ENCODE measurements at regions not wholly inside any gene's neighbourhood (a gene's known extent, or its start where the extent isn't known, plus 50 kb on each side); places are given as distances from the start of the nearest gene placed in this dataset.

DNA sequence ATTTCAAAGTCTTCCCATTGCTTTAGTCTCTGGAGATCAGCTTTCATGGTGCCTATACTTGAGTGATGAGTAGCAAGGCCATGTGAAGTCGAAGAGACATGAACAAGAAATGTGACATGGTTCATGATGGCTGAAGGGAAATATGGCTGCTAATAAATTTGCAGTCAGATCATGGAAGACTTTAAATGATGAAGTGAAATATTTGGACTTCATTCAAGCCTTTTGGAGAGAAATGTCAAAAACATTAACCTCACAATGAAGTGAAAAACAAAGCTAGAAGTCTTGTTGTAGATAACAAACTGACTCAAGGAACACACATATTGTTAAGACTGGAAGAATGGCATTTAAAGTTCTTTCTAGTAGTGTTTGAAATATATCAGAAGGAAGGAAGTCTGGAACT, 120.3 kb upstream of the CCDC54 start:
- H3K4me2 ChIP-seq, result no peak overlapping the region
- H4K20me1 ChIP-seq, result no peaks in the 10 kb centered on the region
- no peak for TF ChIP-seq Cebpa-rat (IDR thresholded peaks at IDR 0.05)
- H3K9me3 ChIP-seq, result no peaks in the 10 kb centered on the region
- no peaks in the 10 kb centered on the region for H3K36me3 ChIP-seq
- no peak overlapping the region for H3K9ac ChIP-seq
- H3K27me3 ChIP-seq, result no peaks in the 10 kb centered on the region
- no peak overlapping the region for H3K4me3 ChIP-seq
- no peak overlapping the region for H3K27ac ChIP-seq
- no peaks in the 10 kb centered on the region for H3K4me1 ChIP-seq

- H3K27ac ChIP-seq, result no peak overlapping the region
- no peaks in the 10 kb centered on the region for H3K4me1 ChIP-seq
- H3K9me3 ChIP-seq, result no peaks in the 10 kb centered on the region
These were observed 118.9 kb upstream of the CCDC54 start for GRCh38 chr3:107258300-107258699.

DNA sequence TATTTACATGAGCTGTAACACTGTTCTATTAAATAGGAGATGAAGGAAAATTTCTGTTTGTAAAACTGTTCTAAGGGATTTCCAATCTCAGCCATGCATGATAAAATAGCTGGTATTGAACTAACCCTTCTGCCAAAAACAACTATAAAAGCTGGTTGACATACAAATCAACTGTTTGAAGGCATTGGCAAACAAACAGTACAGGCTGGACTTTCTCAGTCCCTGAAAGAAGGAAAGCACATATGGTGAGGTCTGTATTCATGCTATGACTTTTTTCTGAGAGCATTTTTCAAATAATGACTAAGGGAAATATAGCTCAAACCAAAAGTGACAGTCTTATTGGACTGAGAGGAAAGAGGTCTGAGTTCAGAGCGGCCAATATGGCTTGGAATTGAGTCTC, 117.0 kb upstream of the CCDC54 start:
- Histone ChIP-seq H3K4me2 (no peak overlapping the region), H4K20me1 (no peaks in the 10 kb centered on the region), H3K36me3 (no peaks in the 10 kb centered on the region), H3K27ac (no peak overlapping the region), H3K4me3 (no peak overlapping the region), H3K9me3 (no peaks in the 10 kb centered on the region), H3K9ac (no peak overlapping the region), H3K27me3 (no peaks in the 10 kb centered on the region), H3K4me1 (no peaks in the 10 kb centered on the region)
- TF ChIP-seq Cebpa-rat (IDR thresholded peaks at IDR 0.05), result no peak

More at GRCh38 chr3:107258300-107258699, 118.9 kb upstream of the CCDC54 start:
- H4K20me1 ChIP-seq, result no peaks in the 10 kb centered on the region
- no peak overlapping the region for H3K9ac ChIP-seq
- TF ChIP-seq Cebpa-rat (IDR thresholded peaks at IDR 0.05), result no peak
- no peaks in the 10 kb centered on the region for H3K27me3 ChIP-seq
- no peak overlapping the region for H3K4me2 ChIP-seq
- H3K4me3 ChIP-seq, result no peak overlapping the region
- H3K36me3 ChIP-seq, result no peaks in the 10 kb centered on the region

DNA sequence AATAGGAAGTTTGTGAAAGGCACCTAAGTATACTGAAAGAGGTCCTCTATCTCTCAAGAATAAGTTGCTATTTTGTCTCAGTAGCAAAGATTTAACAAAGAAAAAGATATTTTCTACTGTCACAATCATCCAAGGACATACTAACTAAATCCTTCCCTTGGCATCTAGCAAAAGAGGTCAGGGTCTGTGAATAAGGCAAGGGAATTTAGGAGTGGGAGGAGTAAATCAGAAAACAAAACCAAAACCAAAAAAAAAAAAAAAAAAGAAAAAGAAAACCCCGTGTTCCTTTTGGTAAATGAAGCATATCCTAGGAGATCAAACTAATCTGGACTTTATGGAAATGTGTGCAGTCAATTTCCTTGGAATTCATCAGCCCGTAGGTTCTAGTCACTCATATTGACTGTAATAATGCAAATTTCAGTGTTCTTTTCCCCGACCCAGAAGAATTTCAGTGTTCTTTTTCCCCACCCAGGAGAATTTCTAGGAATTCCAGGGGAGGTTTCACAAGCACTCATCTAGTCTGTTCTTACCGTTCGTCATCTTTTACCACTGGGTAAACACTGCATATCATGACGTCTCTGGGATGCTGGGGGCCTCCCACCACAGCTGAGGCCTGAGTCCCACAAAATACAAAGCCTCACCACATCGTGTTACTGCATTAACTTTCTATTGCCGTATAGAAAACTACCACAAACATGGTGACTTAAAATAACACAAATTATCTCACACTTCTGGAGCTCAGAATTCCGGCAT, 113.8 kb upstream of the CCDC54 start:
- Histone ChIP-seq H3K4me2 (no peak overlapping the region), H3K9ac (no peak overlapping the region), H4K20me1 (no peaks in the 10 kb centered on the region), H3K36me3 (no peaks in the 10 kb centered on the region), H3K9me3 (no peaks in the 10 kb centered on the region), H3K27ac (no peak overlapping the region), H3K27me3 (no peaks in the 10 kb centered on the region), H3K4me3 (no peak overlapping the region), H3K4me1 (no peaks in the 10 kb centered on the region)
- no peak for TF ChIP-seq Cebpa-rat (IDR thresholded peaks at IDR 0.05)

GRCh38 chr3:107264888-107265287, 112.4 kb upstream of the CCDC54 start:
- no peaks in the 10 kb centered on the region for H3K36me3 ChIP-seq
- H3K9ac ChIP-seq, result no peak overlapping the region
- no peaks in the 10 kb centered on the region for H3K9me3 ChIP-seq
- no peak overlapping the region for H3K4me2 ChIP-seq
- H3K4me1 ChIP-seq, result no peaks in the 10 kb centered on the region
- no peak overlapping the region for H3K27ac ChIP-seq
- no peaks in the 10 kb centered on the region for H4K20me1 ChIP-seq
- TF ChIP-seq Cebpa-rat (IDR thresholded peaks at IDR 0.05), result no peak
- H3K27me3 ChIP-seq, result no peaks in the 10 kb centered on the region
- no peak overlapping the region for H3K4me3 ChIP-seq

- H3K36me3 ChIP-seq, result no peaks in the 10 kb centered on the region
- H3K4me2 ChIP-seq, result no peak overlapping the region
- TF ChIP-seq Cebpa-rat (IDR thresholded peaks at IDR 0.05), result no peak
- H3K9me3 ChIP-seq, result no peaks in the 10 kb centered on the region
- no peak overlapping the region for H3K4me3 ChIP-seq
- H3K27me3 ChIP-seq, result no peaks in the 10 kb centered on the region
- H4K20me1 ChIP-seq, result no peaks in the 10 kb centered on the region
- H3K27ac ChIP-seq, result no peak overlapping the region
- H3K4me1 ChIP-seq, result no peaks in the 10 kb centered on the region
- no peak overlapping the region for H3K9ac ChIP-seq
These were observed 111.7 kb upstream of the CCDC54 start for GRCh38 chr3:107265526-107265925.

DNA sequence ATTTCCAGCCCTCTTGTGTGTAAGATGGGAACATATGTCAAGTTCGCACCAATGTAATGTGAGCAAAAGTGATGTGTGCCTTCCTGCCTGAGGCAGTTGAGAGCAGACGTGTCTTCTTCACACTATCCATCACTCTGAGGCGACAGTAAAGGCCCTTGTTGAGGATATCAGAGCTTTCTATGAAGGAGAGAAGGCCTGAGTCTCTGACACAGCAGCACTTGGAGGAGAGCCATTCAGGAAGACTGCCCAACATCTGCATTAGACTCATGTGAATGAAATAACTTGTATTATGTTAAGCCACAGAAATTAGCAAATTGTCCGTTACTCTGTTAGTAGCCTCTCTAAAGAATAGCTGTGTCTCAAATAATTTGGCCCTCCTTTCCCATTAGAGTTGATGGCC, 108.8 kb upstream of the CCDC54 start:
- Histone ChIP-seq H3K4me1 (no peaks in the 10 kb centered on the region), H4K20me1 (no peaks in the 10 kb centered on the region), H3K9ac (no peak overlapping the region), H3K9me3 (no peaks in the 10 kb centered on the region), H3K4me2 (no peak overlapping the region), H3K27ac (no peak overlapping the region), H3K4me3 (no peak overlapping the region), H3K36me3 (no peaks in the 10 kb centered on the region), H3K27me3 (no peaks in the 10 kb centered on the region)
- TF ChIP-seq Cebpa-rat (IDR thresholded peaks at IDR 0.05), result no peak

DNA sequence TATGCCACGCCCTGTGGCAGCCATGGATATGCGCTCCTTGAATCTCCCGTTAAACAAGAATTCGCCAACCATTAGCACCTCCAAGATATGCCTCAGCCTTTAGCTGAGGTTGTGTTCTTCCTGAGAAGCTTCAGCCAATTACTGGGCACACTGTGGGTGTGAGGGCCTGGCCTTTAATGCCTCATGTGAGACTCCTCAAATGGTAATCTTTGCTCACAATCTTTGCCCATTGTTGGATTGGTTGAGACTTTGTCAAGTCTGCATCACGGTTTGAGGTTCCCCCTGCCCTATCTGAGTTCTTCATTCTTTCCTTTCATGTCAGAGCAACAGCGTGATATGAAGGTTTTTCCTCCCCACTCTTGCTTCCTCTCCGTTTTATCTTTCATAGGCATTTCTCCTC, 108.1 kb upstream of the CCDC54 start:
- TF ChIP-seq Cebpa-rat (IDR thresholded peaks at IDR 0.05), result no peak
- Histone ChIP-seq H3K27ac (no peak overlapping the region), H3K9ac (no peak overlapping the region), H3K4me3 (no peak overlapping the region), H3K27me3 (no peaks in the 10 kb centered on the region), H3K9me3 (no peaks in the 10 kb centered on the region), H3K36me3 (no peaks in the 10 kb centered on the region), H4K20me1 (no peaks in the 10 kb centered on the region), H3K4me1 (no peaks in the 10 kb centered on the region), H3K4me2 (no peak overlapping the region)

DNA sequence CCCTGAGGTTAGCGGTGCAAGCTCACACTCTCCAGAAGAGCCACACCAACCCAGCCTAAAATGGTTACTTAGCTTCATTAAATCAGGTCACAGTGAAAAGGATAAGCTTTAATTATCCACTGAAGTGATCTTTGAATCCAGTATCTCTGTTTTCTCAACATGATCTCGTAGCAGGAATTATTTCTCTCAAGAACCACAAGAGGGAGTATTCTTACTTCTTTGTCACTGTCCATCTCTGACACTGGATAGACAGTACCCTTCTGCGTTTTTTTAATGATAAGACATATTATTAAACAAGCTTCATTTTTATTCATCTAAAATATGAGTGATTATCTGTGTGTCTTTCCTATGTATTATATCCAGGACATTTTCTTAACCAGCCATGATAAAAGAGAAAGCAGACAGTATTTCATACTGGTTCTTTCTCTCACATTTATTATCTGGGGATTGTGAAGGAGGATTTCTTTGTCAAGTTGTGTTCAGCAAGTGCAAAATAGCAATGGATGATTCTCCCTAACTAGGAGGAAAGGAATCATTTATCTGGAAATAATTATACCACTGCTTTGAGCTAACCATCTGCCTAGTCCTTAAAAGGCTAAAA, 105.4 kb upstream of the CCDC54 start:
- no peaks in the 10 kb centered on the region for H3K4me1 ChIP-seq
- no peaks in the 10 kb centered on the region for H3K36me3 ChIP-seq
- H3K9ac ChIP-seq, result no peak overlapping the region
- H3K27ac ChIP-seq, result no peak overlapping the region
- H3K4me2 ChIP-seq, result no peak overlapping the region
- no peak overlapping the region for H3K4me3 ChIP-seq
- H3K9me3 ChIP-seq, result no peaks in the 10 kb centered on the region
- no peak for TF ChIP-seq Cebpa-rat (IDR thresholded peaks at IDR 0.05)
- H4K20me1 ChIP-seq, result no peaks in the 10 kb centered on the region
- H3K27me3 ChIP-seq, result no peaks in the 10 kb centered on the region

DNA sequence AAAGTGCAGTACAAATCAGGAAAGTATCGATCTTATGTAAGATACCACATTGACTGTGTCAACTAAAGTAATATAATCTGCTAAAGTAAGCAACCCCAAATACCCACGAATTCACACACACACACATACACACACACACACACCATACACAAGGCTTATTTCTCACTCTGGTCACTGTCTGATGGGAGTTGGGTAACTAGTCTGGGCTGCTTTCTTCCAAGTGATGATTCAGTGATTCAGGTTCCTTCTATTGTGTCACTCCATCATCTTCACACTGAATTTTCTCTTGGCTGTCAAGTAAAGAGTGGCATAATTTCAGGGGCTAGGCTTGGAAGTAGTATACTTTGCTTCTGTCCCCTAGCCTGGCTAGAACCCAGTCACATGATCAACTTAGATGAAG, 104.8 kb upstream of the CCDC54 start:
- Histone ChIP-seq H3K9me3 (no peaks in the 10 kb centered on the region), H3K9ac (no peak overlapping the region), H3K4me3 (no peak overlapping the region)

More for the DNA sequence above, 104.8 kb upstream of the CCDC54 start:
- H3K36me3 ChIP-seq, result no peaks in the 10 kb centered on the region
- H3K4me1 ChIP-seq, result no peaks in the 10 kb centered on the region
- no peak overlapping the region for H3K4me2 ChIP-seq
- H3K27ac ChIP-seq, result no peak overlapping the region
- H4K20me1 ChIP-seq, result no peaks in the 10 kb centered on the region
- no peak for TF ChIP-seq Cebpa-rat (IDR thresholded peaks at IDR 0.05)
- no peaks in the 10 kb centered on the region for H3K27me3 ChIP-seq

Data from BLaER1 (cell line).